HG03135 (cell line): ENCODE measurements at regions not wholly inside any gene's neighbourhood (a gene's known extent, or its start where the extent isn't known, plus 50 kb on each side); places are given as distances from the start of the nearest gene placed in this dataset.

Experiments
- ATAC-seq: cut with Tn5 transposase; IDR thresholded peaks from one replicate; pipeline ENCODE4 v1.9.1; 2021; ENCODE audit warnings: mild to moderate bottlenecking, moderate library complexity; ENCODE audit not compliant: unreplicated experiment

DNA sequence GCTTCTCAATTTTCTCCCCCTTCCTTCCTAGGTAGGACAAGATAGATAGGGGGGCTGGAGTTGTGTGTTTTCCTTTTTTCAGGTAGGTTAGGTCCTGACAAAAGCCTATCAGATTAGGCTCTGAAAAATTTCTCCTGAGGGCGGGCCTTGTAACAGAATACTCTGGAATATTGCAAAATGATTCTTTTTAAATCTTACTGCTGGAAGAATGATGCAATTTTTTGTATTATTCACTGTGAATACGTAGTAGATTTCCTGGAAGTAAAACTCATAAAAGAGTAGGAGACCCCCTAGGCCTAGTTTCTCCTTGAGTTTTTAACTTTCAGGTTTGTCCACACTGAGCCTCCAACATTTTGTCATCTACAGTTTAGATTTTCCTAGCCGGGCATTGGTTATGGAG is 1701.8 kb downstream of the EFNA5 start:
- no peak for ATAC-seq

DNA sequence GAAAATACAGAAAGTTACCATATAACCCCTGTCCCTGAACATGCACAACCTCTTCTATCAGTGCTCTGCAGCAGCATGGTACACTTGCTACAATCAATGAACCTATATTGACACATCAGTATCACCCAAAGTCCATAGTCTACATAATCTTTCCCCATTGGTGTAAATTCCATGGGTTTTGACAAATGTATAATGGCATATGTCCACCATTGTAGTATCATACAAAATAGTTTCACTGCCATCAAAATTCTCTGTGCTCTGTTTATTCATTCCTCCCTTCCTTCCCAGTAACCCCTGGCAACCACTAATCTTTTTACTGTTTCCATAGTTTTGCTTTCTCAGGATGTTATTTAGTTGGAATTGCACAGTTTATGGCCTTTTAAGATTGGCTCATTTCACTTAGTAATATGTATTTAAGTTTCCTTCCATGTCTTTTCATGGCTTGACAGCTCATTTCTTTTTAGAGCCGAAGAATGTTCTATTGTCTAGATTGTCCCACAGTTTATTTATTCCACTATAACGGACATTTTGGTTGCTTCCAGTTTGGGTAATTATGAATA is 1707.0 kb downstream of the EFNA5 start:
- ATAC-seq, result no peak

DNA sequence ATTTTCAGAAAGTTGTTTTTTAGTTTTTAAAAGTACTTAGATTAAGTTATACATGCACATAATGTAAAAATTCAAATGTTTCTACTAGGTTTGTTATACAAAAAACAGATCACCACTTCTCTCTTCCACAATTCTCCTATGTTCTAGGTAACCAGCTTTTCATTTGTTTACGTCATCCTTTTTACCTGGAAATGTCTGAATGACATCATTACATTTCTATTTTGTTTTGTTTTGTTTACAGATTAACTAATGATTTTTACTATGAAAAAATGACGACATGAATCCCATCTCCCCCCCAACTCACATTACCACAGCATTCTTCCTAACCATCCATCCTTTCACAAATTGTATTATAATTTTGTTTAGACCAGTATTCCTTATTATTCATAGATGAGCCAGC is 1709.2 kb downstream of the EFNA5 start:
- no peak for ATAC-seq

DNA sequence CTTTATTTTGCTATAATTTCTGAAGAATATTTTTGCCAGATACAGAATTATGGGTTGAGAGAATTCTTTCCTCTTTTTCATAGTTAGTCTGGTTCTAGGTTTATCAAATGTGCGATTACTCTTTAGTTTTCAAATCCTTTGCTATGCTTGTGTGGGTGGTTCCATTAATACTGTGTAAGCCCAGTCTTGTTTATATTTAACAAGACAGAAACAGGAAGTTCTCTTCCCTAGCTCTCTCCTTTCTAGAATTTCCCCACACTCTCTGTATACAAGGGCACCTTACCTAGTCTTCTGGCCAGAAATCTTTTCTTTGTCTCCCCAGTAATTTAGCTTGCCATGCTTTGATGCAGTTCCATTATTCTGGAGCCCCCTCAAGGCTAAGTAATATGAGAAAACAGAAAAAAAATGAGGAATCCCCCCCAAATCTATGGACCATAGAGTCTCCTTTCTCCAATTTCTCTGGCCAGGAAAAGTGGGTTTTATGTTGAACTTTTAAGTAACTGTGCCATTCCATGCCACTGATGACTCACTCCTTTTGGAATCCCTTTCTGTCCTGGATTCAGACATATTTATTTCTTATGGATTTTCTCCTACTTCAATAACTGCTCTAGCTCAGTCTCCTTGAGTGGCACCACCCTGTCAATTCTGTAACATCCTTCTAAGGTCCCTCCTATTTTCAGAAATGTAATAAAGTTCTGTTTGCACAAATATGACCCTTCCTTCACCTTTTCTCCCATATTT is 1714.1 kb downstream of the EFNA5 start:
- no peak for ATAC-seq

DNA sequence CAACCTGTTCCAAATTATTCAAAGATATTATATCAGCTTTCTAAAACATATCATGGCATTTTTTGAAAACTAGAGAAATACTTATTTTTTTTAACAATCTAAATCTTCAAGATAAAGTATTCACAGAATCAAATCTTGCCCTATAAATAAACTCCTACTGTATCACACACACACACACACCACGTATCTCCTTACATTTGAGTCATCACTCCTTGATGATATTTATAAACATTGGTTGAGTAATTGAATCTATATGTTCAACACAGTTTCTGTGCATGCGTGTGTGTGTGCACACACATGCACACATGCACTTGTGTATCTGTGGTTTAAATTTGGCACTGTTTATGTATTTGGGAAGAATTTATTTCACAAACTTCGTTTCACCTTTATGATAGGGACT is 1716.4 kb downstream of the EFNA5 start:
- no peak for ATAC-seq

DNA sequence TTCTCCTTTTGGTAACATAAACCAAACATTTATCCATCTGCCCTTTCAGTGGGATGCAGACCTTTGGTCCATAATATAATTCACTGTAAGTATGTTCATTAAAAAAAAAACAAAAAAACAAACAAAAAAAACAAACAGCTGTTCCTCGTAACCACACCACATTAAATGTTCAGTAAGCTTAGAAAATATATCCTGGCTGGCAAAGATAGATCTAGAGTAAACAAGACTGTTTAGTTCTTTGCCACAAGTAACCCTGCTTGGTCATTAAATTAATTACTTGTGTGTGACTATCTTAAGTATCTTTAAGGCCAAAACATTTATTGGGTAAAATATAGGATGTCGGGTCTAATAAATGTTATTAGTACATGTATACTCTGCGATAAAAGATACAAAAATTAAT is 1717.1 kb downstream of the EFNA5 start:
- no peak for ATAC-seq

DNA sequence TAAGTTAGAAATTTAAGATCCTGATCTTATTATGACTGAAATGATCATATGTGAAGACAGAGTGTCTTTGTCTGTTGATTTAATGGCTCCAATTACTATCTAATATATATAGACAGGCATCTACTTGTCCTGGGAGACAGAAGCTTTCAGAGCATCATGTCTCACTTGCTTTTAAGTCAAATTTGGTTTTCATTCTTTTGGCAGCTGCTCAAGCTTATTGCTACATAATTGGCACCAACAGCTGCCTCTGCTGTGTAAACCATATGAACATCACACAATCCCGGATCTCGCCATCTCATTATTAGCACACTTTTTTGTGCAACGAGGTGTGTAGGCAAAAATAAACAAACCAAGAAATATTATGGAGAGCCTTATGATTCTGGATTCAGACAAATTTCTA is 1717.9 kb downstream of the EFNA5 start:
- no peak for ATAC-seq

DNA sequence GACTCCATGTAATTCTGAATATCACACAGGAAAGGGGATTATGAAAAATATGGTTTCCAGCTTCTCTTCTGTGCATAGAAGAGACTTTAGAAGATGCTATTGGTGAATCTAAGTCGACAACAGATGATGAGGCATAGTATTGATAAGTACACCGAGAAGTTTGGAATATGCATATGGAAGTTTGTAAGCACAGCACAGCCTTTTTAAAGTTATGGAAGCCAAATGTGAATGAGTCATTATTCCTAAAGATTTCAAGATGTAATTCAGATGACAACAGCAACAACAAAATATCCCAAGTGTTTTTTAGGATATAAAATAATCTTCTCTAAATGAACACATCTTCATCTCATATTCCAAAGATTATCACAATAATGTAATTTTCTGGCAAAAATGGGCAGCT is 1723.3 kb downstream of the EFNA5 start:
- no peak for ATAC-seq

DNA sequence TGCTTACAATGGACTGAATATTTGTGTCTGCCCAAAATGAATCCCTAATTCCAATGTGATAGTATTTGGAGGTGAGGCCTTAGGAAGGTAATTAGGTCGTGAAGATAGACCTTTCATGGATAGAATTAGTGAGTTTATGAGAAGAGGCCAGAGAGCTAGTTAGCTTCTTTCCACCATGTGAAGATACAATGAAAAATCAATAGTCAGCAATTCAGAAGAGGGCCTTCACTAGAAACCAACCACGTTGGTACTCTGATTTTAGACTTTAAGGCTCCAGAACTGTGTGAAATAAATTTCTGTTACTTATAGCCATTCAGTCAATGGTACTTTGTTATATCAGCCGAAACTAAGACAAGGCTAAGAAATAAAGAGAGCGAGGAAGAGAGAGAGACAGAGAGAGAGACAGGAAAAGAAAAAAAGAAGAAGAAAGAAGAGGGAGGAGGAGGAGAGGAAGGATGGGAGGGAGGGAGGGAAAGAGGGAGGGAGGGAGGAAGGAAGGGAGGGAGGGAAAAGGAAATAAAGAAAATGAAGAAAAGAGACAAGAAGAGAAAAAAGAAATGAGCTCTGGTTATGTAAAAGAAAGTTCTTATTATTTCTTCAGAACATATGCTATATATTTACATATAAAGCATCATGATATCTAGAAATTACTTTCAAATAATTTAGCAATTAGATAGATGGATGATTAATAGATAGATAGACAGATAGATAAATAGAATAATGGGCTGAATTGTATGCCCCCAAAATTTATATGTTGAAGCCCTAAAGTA is 1725.3 kb downstream of the EFNA5 start:
- ATAC-seq, result no peak

DNA sequence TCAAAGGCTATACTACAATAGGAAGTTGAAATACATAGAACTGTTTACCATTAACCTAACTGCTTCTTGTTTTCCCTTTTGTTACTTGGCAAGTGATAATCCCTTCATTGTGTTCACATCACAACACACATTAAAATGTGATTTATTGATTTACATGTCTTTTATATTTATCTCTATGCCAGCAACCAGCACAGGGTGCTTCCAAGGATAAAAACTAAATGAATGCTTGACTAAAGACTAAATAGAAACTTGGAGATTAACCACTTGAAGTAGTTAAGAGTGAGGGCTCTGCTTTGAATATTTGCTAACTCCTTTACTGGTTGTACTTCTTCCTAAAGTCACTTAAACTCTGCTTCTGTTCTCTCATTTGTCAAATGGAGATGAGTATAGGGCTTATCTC is 1730.6 kb downstream of the EFNA5 start:
- ATAC-seq, result no peak

DNA sequence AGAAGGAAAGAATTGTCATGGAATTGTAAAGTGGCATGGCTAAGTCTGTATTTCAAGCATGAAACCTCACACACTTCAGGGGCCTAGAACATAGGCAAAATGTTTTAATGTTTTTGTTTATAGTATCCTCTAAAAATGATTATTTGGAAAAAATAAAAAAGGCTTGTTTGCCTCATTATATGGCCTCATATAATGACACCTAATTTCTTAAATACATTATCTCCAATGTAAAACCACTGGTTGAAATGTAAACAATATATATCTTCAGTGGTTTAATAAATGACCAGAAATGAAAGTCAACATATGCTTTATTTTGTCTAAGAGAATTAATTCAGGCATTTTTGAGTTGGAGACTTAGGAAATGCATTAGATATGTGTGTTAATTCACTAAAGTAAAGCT is 1736.6 kb downstream of the EFNA5 start:
- no peak for ATAC-seq

DNA sequence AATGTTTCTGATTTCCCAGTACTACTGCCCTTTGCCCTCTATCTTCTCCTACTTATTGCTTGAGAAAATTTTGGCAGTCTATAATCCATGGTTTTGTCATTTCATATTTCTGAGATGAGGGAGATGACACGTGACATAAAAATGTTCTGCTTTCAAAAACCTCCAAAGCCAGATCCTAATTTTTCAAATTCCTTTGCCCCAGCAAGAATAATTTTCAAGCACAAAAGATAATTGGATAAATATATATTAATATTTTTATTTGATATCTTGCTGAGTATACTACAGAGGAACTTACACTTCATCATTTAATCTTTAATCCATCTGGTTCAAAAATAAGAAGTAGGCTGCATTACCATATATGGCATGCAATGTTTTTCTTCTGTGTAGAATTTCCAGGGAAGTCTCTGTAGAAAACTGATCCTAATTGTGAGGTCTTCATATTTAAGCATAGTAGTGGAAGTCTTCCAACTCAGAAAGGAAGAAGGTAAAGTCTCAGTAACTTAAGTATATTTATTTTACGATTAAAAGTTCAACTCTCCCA is 1738.8 kb downstream of the EFNA5 start:
- ATAC-seq, result no peak

DNA sequence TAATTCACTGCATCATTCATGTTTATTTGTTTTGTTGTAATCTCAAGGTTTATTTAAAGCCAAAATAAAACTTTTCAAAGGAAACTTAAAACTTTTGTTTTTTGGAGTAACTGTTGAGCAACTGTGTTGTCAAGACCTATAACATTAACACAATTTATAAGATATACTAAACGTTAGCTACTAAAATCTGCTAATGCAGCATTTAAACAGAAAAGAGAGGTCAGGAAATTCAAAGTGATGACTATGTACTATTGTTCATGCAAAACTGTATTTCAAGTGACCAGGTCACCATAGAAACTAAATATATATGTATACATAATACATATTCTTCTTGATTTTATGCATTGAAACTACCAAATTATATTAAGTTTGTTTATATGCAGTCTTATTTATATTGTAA is 1740.9 kb downstream of the EFNA5 start:
- ATAC-seq, result no peak

DNA sequence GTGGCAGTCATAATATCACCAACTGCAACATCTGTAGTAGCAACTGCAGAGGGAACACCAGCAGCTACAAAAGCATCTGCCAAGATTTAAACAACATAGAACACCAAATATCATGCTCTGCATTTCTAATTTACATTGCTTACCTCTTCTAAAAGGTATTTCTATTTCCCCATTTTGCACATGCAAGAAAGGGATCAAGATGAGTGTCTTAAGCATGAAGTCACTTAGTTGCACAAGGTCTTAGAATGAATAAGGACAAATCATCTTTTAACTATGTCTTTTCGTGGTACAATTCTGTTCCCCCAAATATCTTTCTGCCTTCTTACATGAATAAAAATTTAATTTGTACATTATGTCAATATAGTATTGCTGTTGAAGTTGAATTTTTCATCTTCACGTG is 1746.4 kb downstream of the EFNA5 start:
- ATAC-seq, result no peak

DNA sequence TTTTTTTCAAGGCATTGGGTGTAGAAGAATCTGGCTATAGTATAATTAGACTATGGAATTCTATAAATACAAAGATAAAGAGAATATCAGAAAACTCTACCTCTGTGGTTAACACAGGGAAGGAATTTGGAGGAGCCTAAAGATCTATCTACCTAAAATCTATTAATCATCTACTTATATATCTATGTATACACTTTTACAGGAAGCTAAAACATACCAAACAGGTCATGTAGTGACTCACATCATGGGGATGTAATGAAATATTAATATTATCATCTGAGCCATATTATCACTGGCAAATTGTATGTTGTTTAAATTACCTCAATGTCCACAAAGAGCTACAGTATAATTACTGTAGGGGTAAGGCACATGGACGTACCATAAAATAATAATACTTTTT is 1748.2 kb downstream of the EFNA5 start:
- ATAC-seq, result no peak

DNA sequence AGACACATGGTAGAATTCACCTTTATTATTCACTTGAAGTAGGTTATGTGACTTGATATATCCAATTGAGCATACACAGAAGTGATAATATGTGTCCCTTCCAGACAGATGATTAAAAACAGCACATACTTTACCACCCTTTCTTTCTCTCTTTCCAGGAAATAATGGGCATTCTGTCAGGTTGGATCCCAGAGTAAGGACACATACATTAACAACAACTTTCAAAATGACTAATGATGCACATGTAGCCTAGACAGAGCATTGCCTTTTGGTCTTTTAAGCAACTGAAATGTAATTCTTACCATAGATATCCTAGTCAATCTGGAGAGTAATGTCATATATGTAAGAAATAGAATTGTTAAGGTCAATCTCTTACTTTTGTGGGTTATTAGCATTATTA is 1748.7 kb downstream of the EFNA5 start:
- no peak for ATAC-seq

DNA sequence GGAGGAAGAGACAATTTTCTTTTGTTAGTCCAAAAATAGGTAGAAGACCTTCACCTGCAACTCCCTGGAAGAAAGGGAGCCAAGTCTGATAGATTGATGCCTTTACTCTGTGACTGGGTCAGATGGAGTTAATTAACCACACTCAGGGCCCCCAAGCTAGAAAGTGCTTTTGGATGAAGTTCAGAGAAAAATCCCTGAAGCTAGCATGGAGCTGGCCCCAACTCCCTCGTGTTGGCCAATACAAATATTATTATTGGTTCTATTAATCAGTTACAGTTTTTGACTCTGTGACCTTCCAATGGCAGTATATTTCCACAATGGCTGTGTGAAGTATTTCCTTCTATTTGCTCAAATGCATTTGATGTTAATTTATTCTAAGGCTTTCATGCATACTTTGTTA is 1753.5 kb downstream of the EFNA5 start:
- ATAC-seq, result no peak

DNA sequence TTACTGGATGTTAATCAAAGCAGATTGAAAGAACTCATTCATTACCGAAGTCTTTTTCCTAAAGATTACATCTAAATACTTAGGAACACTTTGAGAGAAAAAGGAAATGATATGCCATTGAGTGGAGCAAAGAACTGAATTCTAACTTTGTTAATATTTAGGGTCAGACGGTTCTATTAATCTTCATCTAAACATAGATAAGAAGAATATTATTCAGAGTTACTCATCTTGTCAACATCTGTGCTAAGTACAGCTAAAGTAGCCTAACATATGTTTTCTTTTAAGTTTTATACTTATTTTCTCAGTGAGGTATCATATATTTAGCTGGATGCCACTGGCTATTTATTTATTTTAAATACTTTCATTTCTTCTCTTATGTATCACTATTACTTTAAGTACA is 1763.7 kb downstream of the EFNA5 start:
- ATAC-seq, result no peak

DNA sequence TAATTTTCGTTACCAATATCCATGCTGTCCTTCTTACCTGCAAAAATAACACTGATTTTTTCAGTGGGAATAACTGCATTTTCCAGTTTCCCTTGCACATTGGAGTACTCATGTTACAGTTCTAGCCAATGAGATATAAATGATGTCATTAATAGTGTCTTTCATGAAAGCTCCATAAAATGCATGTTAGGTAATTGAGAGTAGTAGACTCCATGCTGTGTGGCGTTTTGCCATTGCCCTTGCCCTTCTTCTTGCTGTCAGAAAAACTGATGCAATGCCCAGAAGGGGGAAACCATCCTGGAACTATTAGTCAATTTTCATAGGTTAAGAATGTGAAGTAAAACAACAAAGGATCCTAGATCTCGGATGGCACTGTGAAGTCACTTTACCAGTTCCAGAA is 1765.3 kb downstream of the EFNA5 start:
- no peak for ATAC-seq

DNA sequence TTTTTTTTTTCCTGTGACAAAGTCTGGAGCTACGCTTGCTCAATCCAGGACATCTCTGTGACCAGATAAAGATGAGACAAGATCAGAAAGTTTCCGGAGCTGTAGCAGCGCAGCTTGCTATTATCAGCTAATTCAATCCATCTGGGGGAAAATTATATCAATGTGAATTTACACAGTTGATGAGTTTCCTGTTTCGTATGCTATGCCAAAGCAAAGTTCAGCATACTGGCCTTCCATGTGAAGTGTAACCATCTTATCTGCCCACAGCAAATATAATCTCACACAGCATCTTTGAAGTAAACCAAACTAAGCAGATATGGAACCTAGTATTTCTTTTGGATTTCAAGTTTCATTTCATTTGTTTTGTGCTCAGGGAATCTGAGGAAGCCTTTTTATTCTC is 1767.7 kb downstream of the EFNA5 start:
- ATAC-seq, result no peak

DNA sequence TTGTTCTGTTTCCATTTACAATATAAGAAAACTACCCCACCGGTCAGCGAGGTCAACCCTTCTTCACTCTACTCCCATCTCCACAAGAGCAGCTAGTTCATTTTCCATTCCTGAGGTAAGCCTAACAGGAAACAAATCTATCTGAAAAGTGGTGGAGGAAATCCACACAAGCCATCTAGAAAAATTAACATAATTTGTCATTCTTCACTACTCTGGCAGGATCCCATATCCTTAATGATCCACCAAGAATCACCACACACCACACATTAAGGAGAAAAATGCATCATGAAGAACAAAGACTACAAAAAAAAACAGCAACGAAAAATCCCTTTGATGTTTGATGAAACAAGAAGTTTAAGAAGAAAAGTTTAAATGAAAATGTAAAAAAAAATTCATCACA is 1771.0 kb downstream of the EFNA5 start:
- no peak for ATAC-seq

DNA sequence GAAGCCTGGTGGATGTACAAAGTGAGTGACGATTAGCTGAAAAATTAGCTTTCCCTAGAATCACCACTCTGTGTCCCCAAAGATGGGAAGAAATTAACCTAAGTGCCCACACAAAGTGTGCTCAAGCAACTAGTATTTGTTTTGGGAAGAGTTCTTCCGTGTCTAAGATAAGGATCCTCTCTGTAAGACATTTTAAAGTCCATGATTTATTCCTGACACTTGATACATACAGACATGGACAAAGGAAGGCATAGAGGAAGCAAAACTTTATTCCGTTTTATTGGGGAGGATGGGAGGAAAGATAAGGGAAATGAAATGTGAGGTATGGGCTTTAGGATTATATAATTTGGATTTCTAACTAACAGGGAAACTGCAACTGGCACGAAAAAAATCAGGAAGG is 1772.6 kb downstream of the EFNA5 start:
- no peak for ATAC-seq
